ENCODE measurements at regions not wholly inside any gene's neighbourhood (a gene's known extent, or its start where the extent isn't known, plus 50 kb on each side); places are given as distances from the start of the nearest gene placed in this dataset.

DNA sequence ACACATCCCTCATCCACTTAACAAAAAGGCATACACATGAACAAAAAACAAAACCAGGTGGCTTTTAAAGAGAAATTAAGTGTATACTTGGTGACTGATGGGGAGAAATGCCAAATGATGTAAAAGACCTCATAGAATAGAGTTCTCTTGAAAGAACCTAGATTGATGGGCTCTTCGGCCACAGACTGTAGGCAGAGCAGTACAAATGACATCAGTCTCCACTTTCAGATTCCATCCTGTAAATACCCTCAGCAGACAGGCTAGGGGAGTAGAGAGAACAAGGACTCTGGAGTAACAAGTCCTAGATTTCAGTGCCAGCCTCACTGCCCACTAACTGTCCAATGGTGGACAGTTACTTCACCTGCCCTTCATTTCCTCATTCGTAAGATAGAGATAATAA, 203.8 kb downstream of the MZT1 start:
- Histone ChIP-seq H3K79me2 (ENCODE audit: low read length) (no peaks in the 10 kb centered on the region), H3K9ac (ENCODE audit: low read length) (no peak overlapping the region), H3K27me3 (replicated peaks; ENCODE audit: insufficient read depth, low read length) (no peaks in the 10 kb centered on the region), H3K36me3 (replicated peaks; ENCODE audit: insufficient read depth, low read length) (no peaks in the 10 kb centered on the region), H4K20me1 (ENCODE audit: insufficient read depth, low read length) (no peaks in the 10 kb centered on the region), H3K27ac (ENCODE audit: low read length) (no peak overlapping the region), H2AFZ (ENCODE audit: low read length) (no peak overlapping the region), H3K4me2 (ENCODE audit: low read depth, low read length) (no peak overlapping the region), H3F3A (ENCODE audit: insufficient read depth, low read length) (no peaks in the 10 kb centered on the region), H3K9me3 (replicated peaks; ENCODE audit: insufficient read depth, low read length) (no peaks in the 10 kb centered on the region), H3K9me2 (replicated peaks; ENCODE audit: insufficient read depth, low read length) (no peaks in the 10 kb centered on the region), H3K4me3 (ENCODE audit: low read length) (no peak overlapping the region), H3K4me1 (ENCODE audit: low read length) (no peaks in the 10 kb centered on the region)
- DNase-seq: no peak
- TF ChIP-seq, protein P1, sequence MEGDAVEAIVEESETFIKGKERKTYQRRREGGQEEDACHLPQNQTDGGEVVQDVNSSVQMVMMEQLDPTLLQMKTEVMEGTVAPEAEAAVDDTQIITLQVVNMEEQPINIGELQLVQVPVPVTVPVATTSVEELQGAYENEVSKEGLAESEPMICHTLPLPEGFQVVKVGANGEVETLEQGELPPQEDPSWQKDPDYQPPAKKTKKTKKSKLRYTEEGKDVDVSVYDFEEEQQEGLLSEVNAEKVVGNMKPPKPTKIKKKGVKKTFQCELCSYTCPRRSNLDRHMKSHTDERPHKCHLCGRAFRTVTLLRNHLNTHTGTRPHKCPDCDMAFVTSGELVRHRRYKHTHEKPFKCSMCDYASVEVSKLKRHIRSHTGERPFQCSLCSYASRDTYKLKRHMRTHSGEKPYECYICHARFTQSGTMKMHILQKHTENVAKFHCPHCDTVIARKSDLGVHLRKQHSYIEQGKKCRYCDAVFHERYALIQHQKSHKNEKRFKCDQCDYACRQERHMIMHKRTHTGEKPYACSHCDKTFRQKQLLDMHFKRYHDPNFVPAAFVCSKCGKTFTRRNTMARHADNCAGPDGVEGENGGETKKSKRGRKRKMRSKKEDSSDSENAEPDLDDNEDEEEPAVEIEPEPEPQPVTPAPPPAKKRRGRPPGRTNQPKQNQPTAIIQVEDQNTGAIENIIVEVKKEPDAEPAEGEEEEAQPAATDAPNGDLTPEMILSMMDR (IDR thresholded peaks at IDR 0.05; ENCODE audit: low read length): no peak
- TF ChIP-seq EZH2phosphoT487 (IDR thresholded peaks at IDR 0.05; ENCODE audit: low read length): no peak
- TF ChIP-seq EZH2 (optimal IDR thresholded peaks at IDR 0.05; ENCODE audit: low read depth, low read length): no peak

DNA sequence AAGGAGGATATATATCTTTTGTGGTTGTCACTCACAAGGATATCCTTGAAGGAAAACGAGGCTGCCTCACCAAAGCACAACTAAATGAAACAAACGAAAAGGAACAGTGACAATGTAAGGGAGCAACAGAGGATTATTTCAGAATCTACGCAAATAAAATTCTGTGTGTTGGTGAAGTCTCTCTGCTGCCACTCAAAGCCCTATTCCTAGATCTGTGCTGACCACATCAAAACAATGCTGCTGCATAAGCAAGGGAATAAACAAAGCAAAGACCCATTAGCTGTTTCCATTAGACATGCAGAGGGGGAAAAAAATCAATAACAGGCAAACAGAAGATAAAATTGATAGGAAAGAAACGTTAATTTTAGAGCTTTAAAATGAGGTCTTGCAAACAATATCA, 204.4 kb downstream of the MZT1 start:
- H3F3A ChIP-seq (ENCODE audit: insufficient read depth, low read length): no peaks in the 10 kb centered on the region
- no peak overlapping the region for H3K9ac ChIP-seq (ENCODE audit: low read length)
- H4K20me1 ChIP-seq (ENCODE audit: insufficient read depth, low read length): no peaks in the 10 kb centered on the region
- H3K4me1 ChIP-seq (ENCODE audit: low read length): no peaks in the 10 kb centered on the region
- no peaks in the 10 kb centered on the region for H3K36me3 ChIP-seq (replicated peaks; ENCODE audit: insufficient read depth, low read length)
- TF ChIP-seq EZH2 (optimal IDR thresholded peaks at IDR 0.05; ENCODE audit: low read depth, low read length): no peak
- H3K79me2 ChIP-seq (ENCODE audit: low read length): no peaks in the 10 kb centered on the region
- H3K27me3 ChIP-seq (replicated peaks; ENCODE audit: insufficient read depth, low read length): no peaks in the 10 kb centered on the region
- no peak overlapping the region for H3K4me3 ChIP-seq (ENCODE audit: low read length)
- H2AFZ ChIP-seq (ENCODE audit: low read length): no peak overlapping the region
- DNase-seq: no peak
- H3K4me2 ChIP-seq (ENCODE audit: low read depth, low read length): no peak overlapping the region
- no peaks in the 10 kb centered on the region for H3K9me3 ChIP-seq (replicated peaks; ENCODE audit: insufficient read depth, low read length)
- no peaks in the 10 kb centered on the region for H3K9me2 ChIP-seq (replicated peaks; ENCODE audit: insufficient read depth, low read length)
- no peak overlapping the region for H3K27ac ChIP-seq (ENCODE audit: low read length)

DNA sequence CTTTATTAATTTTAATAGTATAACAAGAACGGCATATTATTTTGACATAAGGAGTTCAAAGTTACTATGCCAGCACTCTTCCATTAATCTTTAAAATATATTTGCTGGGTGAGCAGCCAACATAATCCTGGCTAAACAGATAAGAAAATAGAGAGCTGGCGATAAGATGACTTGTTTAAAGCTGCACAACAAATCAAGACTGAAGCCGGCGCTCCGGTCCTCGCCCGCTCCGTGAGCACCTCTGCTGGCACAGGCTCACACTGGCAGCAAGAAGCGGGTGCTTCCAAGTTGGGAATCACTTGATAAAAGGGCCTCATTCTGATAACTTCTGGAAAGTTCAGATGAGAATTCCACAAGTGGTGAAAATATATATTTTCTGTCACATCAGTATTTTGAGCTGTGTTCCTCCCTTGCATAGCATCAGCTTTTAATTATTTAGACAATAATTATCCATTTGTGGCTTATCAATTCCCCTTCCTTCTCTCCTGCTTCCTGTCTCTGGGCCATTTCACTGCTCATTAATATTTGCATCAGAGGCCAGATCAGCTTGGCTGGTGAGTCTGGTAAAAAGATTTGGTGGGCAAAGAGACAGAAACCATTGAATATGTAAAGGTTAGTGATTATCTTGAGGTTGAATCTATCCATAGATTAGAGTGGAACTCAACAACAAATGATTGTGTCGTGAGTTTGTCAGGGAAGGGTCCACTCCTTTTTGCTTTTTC, 205.3 kb downstream of the MZT1 start:
- Histone ChIP-seq H3K9me2 (replicated peaks; ENCODE audit: insufficient read depth, low read length) (no peaks in the 10 kb centered on the region), H3K9ac (ENCODE audit: low read length) (no peak overlapping the region), H3K79me2 (ENCODE audit: low read length) (no peaks in the 10 kb centered on the region), H3K9me3 (replicated peaks; ENCODE audit: insufficient read depth, low read length) (no peaks in the 10 kb centered on the region), H3K4me2 (ENCODE audit: low read depth, low read length) (no peak overlapping the region), H3K27ac (ENCODE audit: low read length) (no peak overlapping the region), H3F3A (ENCODE audit: insufficient read depth, low read length) (no peaks in the 10 kb centered on the region), H3K4me1 (ENCODE audit: low read length) (no peaks in the 10 kb centered on the region), H3K27me3 (replicated peaks; ENCODE audit: insufficient read depth, low read length) (no peaks in the 10 kb centered on the region), H3K4me3 (ENCODE audit: low read length) (no peak overlapping the region), H2AFZ (ENCODE audit: low read length) (no peak overlapping the region), H4K20me1 (ENCODE audit: insufficient read depth, low read length) (no peaks in the 10 kb centered on the region), H3K36me3 (replicated peaks; ENCODE audit: insufficient read depth, low read length) (no peaks in the 10 kb centered on the region)
- no peak for DNase-seq
- TF ChIP-seq, protein P1 (IDR thresholded peaks at IDR 0.05; ENCODE audit: low read length): no peak
- no peak for TF ChIP-seq EZH2 (optimal IDR thresholded peaks at IDR 0.05; ENCODE audit: low read depth, low read length)

DNA sequence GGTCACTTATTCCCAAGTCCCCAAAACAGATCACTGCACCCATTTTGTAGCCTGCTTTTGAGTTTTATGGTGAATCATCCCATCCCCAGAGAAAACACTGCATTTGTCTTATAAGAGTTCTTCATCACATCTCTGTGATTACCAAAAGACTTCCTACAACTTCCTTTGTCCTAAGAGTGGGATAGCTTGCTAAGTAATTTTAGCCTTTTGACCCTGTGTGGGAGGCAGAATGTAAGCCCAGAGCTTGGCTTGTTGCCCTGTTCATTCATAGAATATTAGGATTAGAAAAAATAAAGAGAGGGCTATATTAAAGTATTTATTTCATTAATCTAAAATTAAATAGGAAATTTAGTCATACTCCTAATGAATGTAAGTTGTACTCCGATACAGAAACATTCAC, 213.3 kb downstream of the MZT1 start:
- no peaks in the 10 kb centered on the region for H3K9me3 ChIP-seq (replicated peaks; ENCODE audit: insufficient read depth, low read length)
- TF ChIP-seq, protein P1 (IDR thresholded peaks at IDR 0.05; ENCODE audit: low read length): no peak
- TF ChIP-seq EZH2phosphoT487 (IDR thresholded peaks at IDR 0.05; ENCODE audit: low read length) (no peak), EZH2 (optimal IDR thresholded peaks at IDR 0.05; ENCODE audit: low read depth, low read length) (no peak)
- no peaks in the 10 kb centered on the region for H3K9me2 ChIP-seq (replicated peaks; ENCODE audit: insufficient read depth, low read length)
- H3K36me3 ChIP-seq (replicated peaks; ENCODE audit: insufficient read depth, low read length): no peaks in the 10 kb centered on the region
- no peaks in the 10 kb centered on the region for H3K27me3 ChIP-seq (replicated peaks; ENCODE audit: insufficient read depth, low read length)
- no peak for DNase-seq
- no peaks in the 10 kb centered on the region for H4K20me1 ChIP-seq (ENCODE audit: insufficient read depth, low read length)
- no peaks in the 10 kb centered on the region for H3F3A ChIP-seq (ENCODE audit: insufficient read depth, low read length)
- no peak overlapping the region for H3K9ac ChIP-seq (ENCODE audit: low read length)
- no peak overlapping the region for H3K4me2 ChIP-seq (ENCODE audit: low read depth, low read length)
- no peak overlapping the region for H3K4me3 ChIP-seq (ENCODE audit: low read length)
- no peaks in the 10 kb centered on the region for H3K79me2 ChIP-seq (ENCODE audit: low read length)
- H3K4me1 ChIP-seq (ENCODE audit: low read length): no peaks in the 10 kb centered on the region
- H2AFZ ChIP-seq (ENCODE audit: low read length): no peak overlapping the region
- H3K27ac ChIP-seq (ENCODE audit: low read length): no peak overlapping the region
